Activated T-helper 2 cell treated with anti-CD3 and anti-CD28 coated beads, Interferon-gamma antibody, Interleukin-2, Interleukin-4, amounts not matched to agents 10 μg/mL and 5 μg/mL and 100 μg/mL, durations not matched to agents 14 hours and 24 hours and 36 hours (primary cell): ENCODE measurements at regions not wholly inside any gene's neighbourhood (a gene's known extent, or its start where the extent isn't known, plus 50 kb on each side); places are given as distances from the start of the nearest gene placed in this dataset.

Experiments
- DNase-seq: peaks from one replicate; pipeline ENCODE4 v3.0.0; 2021; ENCODE audit warnings: low spot score
- H3K27ac Mint-ChIP-seq: one replicate; pipeline ENCODE4 v1.8.0; 2021; ENCODE audit warnings: mixed read lengths
- H3K27me3 Mint-ChIP-seq: one replicate; pipeline ENCODE4 v1.8.0; 2021; ENCODE audit warnings: low read depth, mixed read lengths
- H3K36me3 Mint-ChIP-seq: one replicate; pipeline ENCODE4 v1.8.0; 2021; ENCODE audit warnings: low read depth, mixed read lengths
- H3K4me1 Mint-ChIP-seq: one replicate; pipeline ENCODE4 v1.8.0; 2021; ENCODE audit warnings: low read depth, mixed read lengths
- H3K4me3 Mint-ChIP-seq: one replicate; pipeline ENCODE4 v1.8.0; 2021; ENCODE audit warnings: low read depth, mild to moderate bottlenecking, moderate library complexity, mixed read lengths
- H3K9me3 Mint-ChIP-seq: one replicate; pipeline ENCODE4 v1.8.0; 2021; ENCODE audit warnings: mixed read lengths
- intact Hi-C: fragments of 100-400 bp; cut with micrococcal nuclease; formaldehyde crosslinking; loops from one replicate; pipeline ENCODE4 v1.15.1; 2023

GRCh38 chr6:967701-968100 is 274.8 kb upstream of the EXOC2 start:
- Mint-ChIP-seq H3K27ac (no peak overlapping the region), H3K4me3 (no peak overlapping the region), H3K4me1 (no peaks in the 10 kb centered on the region), H3K27me3 (peaks cover 10% of the 10 kb centered on the region), H3K9me3 (no peaks in the 10 kb centered on the region), H3K36me3 (no peaks in the 10 kb centered on the region)
- intact Hi-C loops, result no loop called here
- no peak for DNase-seq

- H3K4me3 Mint-ChIP-seq, result no peak overlapping the region
- H3K9me3 Mint-ChIP-seq, result no peaks in the 10 kb centered on the region
- DNase-seq, result no peak
- H3K27ac Mint-ChIP-seq, result no peak overlapping the region
- intact Hi-C loops, result no loop called here
- no peaks in the 10 kb centered on the region for H3K36me3 Mint-ChIP-seq
- H3K4me1 Mint-ChIP-seq, result no peaks in the 10 kb centered on the region
- H3K27me3 Mint-ChIP-seq, result peaks cover 17% of the 10 kb centered on the region
Observed at GRCh38 chr6:965343-965742, 272.4 kb upstream of the EXOC2 start.

GRCh38 chr6:963456-963855 is 270.5 kb upstream of the EXOC2 start:
- intact Hi-C loops, result no loop called here
- Mint-ChIP-seq H3K4me1 (no peaks in the 10 kb centered on the region), H3K9me3 (no peaks in the 10 kb centered on the region), H3K36me3 (no peaks in the 10 kb centered on the region), H3K4me3 (no peak overlapping the region), H3K27ac (no peak overlapping the region), H3K27me3 (peaks cover 17% of the 10 kb centered on the region)
- no peak for DNase-seq

- no peaks in the 10 kb centered on the region for H3K4me1 Mint-ChIP-seq
- H3K4me3 Mint-ChIP-seq, result no peak overlapping the region
- intact Hi-C loops, result no loop called here
- no peaks in the 10 kb centered on the region for H3K36me3 Mint-ChIP-seq
- H3K27ac Mint-ChIP-seq, result no peak overlapping the region
- H3K27me3 Mint-ChIP-seq, result peaks cover 17% of the 10 kb centered on the region
- H3K9me3 Mint-ChIP-seq, result no peaks in the 10 kb centered on the region
- DNase-seq, result no peak
Observed at GRCh38 chr6:961407-961960, 268.5 kb upstream of the EXOC2 start.

- Mint-ChIP-seq H3K36me3 (no peaks in the 10 kb centered on the region), H3K27ac (no peak overlapping the region), H3K27me3 (peaks cover 14% of the 10 kb centered on the region), H3K9me3 (no peaks in the 10 kb centered on the region), H3K4me3 (no peak overlapping the region), H3K4me1 (no peaks in the 10 kb centered on the region)
- intact Hi-C loops, result no loop called here
- DNase-seq, result no peak
Observed at GRCh38 chr6:960356-960755, 267.4 kb upstream of the EXOC2 start.

GRCh38 chr6:958488-958887 is 265.5 kb upstream of the EXOC2 start:
- Mint-ChIP-seq H3K4me3 (no peak overlapping the region), H3K27ac (no peak overlapping the region), H3K36me3 (no peaks in the 10 kb centered on the region), H3K27me3 (peaks cover 17% of the 10 kb centered on the region), H3K4me1 (peaks cover 4% of the 10 kb centered on the region), H3K9me3 (no peaks in the 10 kb centered on the region)
- no peak for DNase-seq
- intact Hi-C loops, result no loop called here

- Mint-ChIP-seq H3K4me3 (no peak overlapping the region), H3K27ac (no peak overlapping the region), H3K9me3 (no peaks in the 10 kb centered on the region), H3K36me3 (no peaks in the 10 kb centered on the region), H3K4me1 (peaks cover 4% of the 10 kb centered on the region), H3K27me3 (peaks cover 30% of the 10 kb centered on the region)
- intact Hi-C loops, result no loop called here
- DNase-seq, result no peak
Observed at GRCh38 chr6:951399-952181, 258.7 kb upstream of the EXOC2 start.

- no peaks in the 10 kb centered on the region for H3K36me3 Mint-ChIP-seq
- no peak for DNase-seq
- H3K4me1 Mint-ChIP-seq, result no peaks in the 10 kb centered on the region
- H3K27me3 Mint-ChIP-seq, result peaks cover 20% of the 10 kb centered on the region
- intact Hi-C loops, result no loop called here
- H3K4me3 Mint-ChIP-seq, result no peak overlapping the region
- no peak overlapping the region for H3K27ac Mint-ChIP-seq
- no peaks in the 10 kb centered on the region for H3K9me3 Mint-ChIP-seq
Observed at GRCh38 chr6:947235-947934, 254.4 kb upstream of the EXOC2 start.

GRCh38 chr6:946546-946945 is 253.6 kb upstream of the EXOC2 start:
- H3K36me3 Mint-ChIP-seq, result no peaks in the 10 kb centered on the region
- H3K9me3 Mint-ChIP-seq, result no peaks in the 10 kb centered on the region
- H3K27me3 Mint-ChIP-seq, result peaks cover 17% of the 10 kb centered on the region
- DNase-seq, result no peak
- H3K4me1 Mint-ChIP-seq, result no peaks in the 10 kb centered on the region
- no peak overlapping the region for H3K4me3 Mint-ChIP-seq
- H3K27ac Mint-ChIP-seq, result no peak overlapping the region
- intact Hi-C loops, result no loop called here

- DNase-seq, result no peak
- H3K4me3 Mint-ChIP-seq, result no peak overlapping the region
- no peaks in the 10 kb centered on the region for H3K9me3 Mint-ChIP-seq
- no peak overlapping the region for H3K27ac Mint-ChIP-seq
- no peaks in the 10 kb centered on the region for H3K4me1 Mint-ChIP-seq
- intact Hi-C loops, result no loop called here
- no peaks in the 10 kb centered on the region for H3K36me3 Mint-ChIP-seq
- H3K27me3 Mint-ChIP-seq, result peaks cover 11% of the 10 kb centered on the region
Observed at GRCh38 chr6:939526-940252, 246.8 kb upstream of the EXOC2 start.

- Mint-ChIP-seq H3K27me3 (peaks cover 11% of the 10 kb centered on the region), H3K27ac (no peak overlapping the region), H3K4me3 (no peak overlapping the region), H3K4me1 (no peaks in the 10 kb centered on the region), H3K9me3 (no peaks in the 10 kb centered on the region), H3K36me3 (no peaks in the 10 kb centered on the region)
- intact Hi-C loops, result no loop called here
- DNase-seq, result no peak
Observed at GRCh38 chr6:938916-939315, 246.0 kb upstream of the EXOC2 start.

GRCh38 chr6:938271-938905 is 245.4 kb upstream of the EXOC2 start:
- DNase-seq, result no peak
- H3K4me1 Mint-ChIP-seq, result no peaks in the 10 kb centered on the region
- no peak overlapping the region for H3K4me3 Mint-ChIP-seq
- H3K27ac Mint-ChIP-seq, result no peak overlapping the region
- H3K9me3 Mint-ChIP-seq, result no peaks in the 10 kb centered on the region
- H3K27me3 Mint-ChIP-seq, result peaks cover 11% of the 10 kb centered on the region
- H3K36me3 Mint-ChIP-seq, result no peaks in the 10 kb centered on the region
- intact Hi-C loops, result no loop called here
